GM23338 (cell line): ENCODE measurements at regions not wholly inside any gene's neighbourhood (a gene's known extent, or its start where the extent isn't known, plus 50 kb on each side); places are given as distances from the start of the nearest gene placed in this dataset.

Experiments used
- ATAC-seq: fragments of 200-7000 bp; cut with Tn5 transposase; 3 replicates; pipeline ENCODE4 v1.9.1; 2020
- DNase-seq: peaks from one replicate; pipeline ENCODE4 v3.0.0-alpha.2; 2015; ENCODE audit warnings: low spot score
- H2AFZ ChIP-seq: fragments of 200-600 bp; sonication (generic); 2 replicates; pipeline ENCODE4 v1.8.0; 2016; ENCODE audit warnings: antibody characterized with exemption, mild to moderate bottlenecking, moderate library complexity
- H3F3A ChIP-seq: fragments of 200-600 bp; sonication (generic); replicated peaks from 2 replicates; pipeline ENCODE4 v1.8.0; 2017; ENCODE audit warnings: antibody characterized with exemption, mixed run types, low read depth
- H3K27ac ChIP-seq: fragments of 200-600 bp; sonication (generic); 2 replicates; pipeline ENCODE4 v1.6.1; 2016; ENCODE audit warnings: low read depth
- H3K27me3 ChIP-seq: fragments of 200-600 bp; sonication (generic); 2 replicates; pipeline ENCODE4 v1.8.0; 2016; ENCODE audit warnings: mild to moderate bottlenecking, mixed run types, moderate library complexity; ENCODE audit not compliant: insufficient read depth
- H3K36me3 ChIP-seq: fragments of 200-600 bp; sonication (generic); 2 replicates; pipeline ENCODE4 v1.8.0; 2016; ENCODE audit warnings: mild to moderate bottlenecking; ENCODE audit not compliant: insufficient read depth
- H3K4me1 ChIP-seq: fragments of 200-600 bp; sonication (generic); 2 replicates; pipeline ENCODE4 v1.8.0; 2016; ENCODE audit warnings: mild to moderate bottlenecking, moderate library complexity; ENCODE audit not compliant: insufficient read depth
- H3K4me2 ChIP-seq: fragments of 200-600 bp; sonication (generic); 2 replicates; pipeline ENCODE4 v1.7.1; 2017; ENCODE audit warnings: mixed run types
- H3K4me3 ChIP-seq: fragments of 200-600 bp; sonication (generic); 2 replicates; pipeline ENCODE4 v1.6.1; 2016; ENCODE audit warnings: mixed run types
- H3K79me2 ChIP-seq: fragments of 200-600 bp; sonication (generic); replicated peaks from 2 replicates; pipeline ENCODE4 v1.8.0; 2017; ENCODE audit warnings: mild to moderate bottlenecking; ENCODE audit not compliant: insufficient read depth
- H3K9me2 ChIP-seq: fragments of 200-600 bp; sonication (generic); 2 replicates; pipeline ENCODE4 v1.8.0; 2017; ENCODE audit not compliant: insufficient read depth
- H4K20me1 ChIP-seq: fragments of 200-600 bp; sonication (generic); replicated peaks from 2 replicates; pipeline ENCODE4 v1.8.0; 2017; ENCODE audit warnings: mild to moderate bottlenecking; ENCODE audit not compliant: insufficient read depth
- H3K27ac Mint-ChIP-seq: 2 replicates; pipeline ENCODE4 v1.8.0; 2020; ENCODE audit warnings: inconsistent platforms, mild to moderate bottlenecking, moderate library complexity, mixed read lengths
- H3K27me3 Mint-ChIP-seq: 3 replicates; pipeline ENCODE4 v1.8.0; 2022; ENCODE audit warnings: low read depth, mild to moderate bottlenecking, moderate library complexity, mixed read lengths, inconsistent platforms; ENCODE audit not compliant: insufficient read depth, poor library complexity
- H3K36me3 Mint-ChIP-seq: 3 replicates; pipeline ENCODE4 v1.8.0; 2021; ENCODE audit warnings: low read depth, mild to moderate bottlenecking, inconsistent platforms, moderate library complexity, mixed read lengths
- H3K4me1 Mint-ChIP-seq: 3 replicates; pipeline ENCODE4 v1.8.0; 2020; ENCODE audit warnings: mild to moderate bottlenecking, inconsistent platforms, mixed read lengths
- H3K4me3 Mint-ChIP-seq: 3 replicates; pipeline ENCODE4 v1.8.0; 2021; ENCODE audit warnings: moderate library complexity, mild to moderate bottlenecking, inconsistent platforms, mixed read lengths
- H3K9me3 Mint-ChIP-seq: 3 replicates; pipeline ENCODE4 v1.8.0; 2020; ENCODE audit warnings: moderate library complexity, mild to moderate bottlenecking, inconsistent platforms, mixed read lengths
- CREB1 ChIP-seq: fragments of 250-450 bp; sonication (Bioruptor Pico); IDR thresholded peaks from 2 replicates; pipeline ENCODE4 v1.5.0; 2020; ENCODE audit warnings: low read depth, mild to moderate bottlenecking, moderate library complexity
- CTCF ChIP-seq, 2 experiments: fragments of 200-600 bp in 1 of 2; sonication (generic) in 1 of 2; conservative IDR thresholded peaks; 2 replicates each; pipeline versions ENCODE4 v1.5.1 to v1.6.1; 2016 to 2017; ENCODE audit warnings: antibody characterized with exemption in 2 of 2, low read depth in 2 of 2, mild to moderate bottlenecking in 2 of 2, moderate library complexity in 1 of 2
- ETS1 ChIP-seq: IDR thresholded peaks from 2 replicates; pipeline ENCODE4 v1.6.1; 2016; ENCODE audit warnings: antibody characterized with exemption
- EZH2 ChIP-seq: fragments of 200-600 bp; sonication (generic); IDR thresholded peaks from one replicate; pipeline ENCODE4 v1.8.0; 2017; ENCODE audit warnings: antibody characterized with exemption, mild to moderate bottlenecking, low read depth; ENCODE audit not compliant: unreplicated experiment
- EZH2phosphoT487 ChIP-seq: fragments of 200-600 bp; sonication (generic); IDR thresholded peaks from one replicate; pipeline ENCODE4 v1.8.1; 2018; ENCODE audit warnings: antibody characterized with exemption; ENCODE audit not compliant: unreplicated experiment
- JUNB ChIP-seq: IDR thresholded peaks from one replicate; pipeline ENCODE4 v1.6.1; 2016; ENCODE audit warnings: antibody characterized with exemption; ENCODE audit not compliant: unreplicated experiment
- NANOG ChIP-seq: IDR thresholded peaks from 2 replicates; pipeline ENCODE4 v1.6.1; 2016; ENCODE audit warnings: antibody characterized with exemption, borderline replicate concordance
- POLR2AphosphoS5 ChIP-seq: IDR thresholded peaks from 2 replicates; pipeline ENCODE4 v1.6.1; 2016; ENCODE audit warnings: antibody characterized with exemption, low read depth
- REST ChIP-seq: IDR thresholded peaks from one replicate; pipeline ENCODE4 v1.6.1; 2018; ENCODE audit warnings: antibody characterized with exemption; ENCODE audit not compliant: unreplicated experiment
- ZNF114 ChIP-seq: fragments of 250-450 bp; sonication (Bioruptor Pico); IDR thresholded peaks from 2 replicates; pipeline ENCODE4 v1.5.0; 2020; ENCODE audit warnings: mild to moderate bottlenecking, moderate library complexity
- ZNF331 ChIP-seq: fragments of 250-450 bp; sonication (Bioruptor Pico); IDR thresholded peaks from 2 replicates; pipeline ENCODE4 v1.5.0; 2020; ENCODE audit warnings: low read depth, mild to moderate bottlenecking, moderate library complexity

- no peak for TF ChIP-seq JUNB
- no peak for TF ChIP-seq REST
- TF ChIP-seq NANOG, result no peak
These were observed 127.0 kb upstream of the RPS23 start (continued) for GRCh38 chr5:82405161-82405560.

GRCh38 chr5:82404382-82404945 is 126.3 kb upstream of the RPS23 start:
- H3K9me2 ChIP-seq, result peaks cover 6% of the 10 kb centered on the region
- H3F3A ChIP-seq, result no peaks in the 10 kb centered on the region
- H3K27me3 ChIP-seq, result no peaks in the 10 kb centered on the region
- no peak overlapping the region for H3K27ac ChIP-seq
- H2AFZ ChIP-seq, result no peak overlapping the region
- DNase-seq (no peak), ATAC-seq (no peak)
- H3K4me2 ChIP-seq, result no peak overlapping the region
- TF ChIP-seq JUNB (no peak), NANOG (no peak), POLR2AphosphoS5 (no peak), EZH2 (no peak), ZNF331 (CRISPR knock-in tag) (no peak), ETS1 (no peak), CREB1 (CRISPR knock-in tag) (no peak)
- peaks cover 37% of the 10 kb centered on the region for H3K4me1 ChIP-seq
- Mint-ChIP-seq H3K27me3 (no peaks in the 10 kb centered on the region), H3K27ac (no peak overlapping the region), H3K36me3 (peaks cover 6% of the 10 kb centered on the region; the same call in 2 of the 3 replicates), H3K4me3 (no peak overlapping the region), H3K4me1 (peaks cover 15% of the 10 kb centered on the region; the same call in 2 of the 3 replicates), H3K9me3 (peaks cover 10% of the 10 kb centered on the region)
- no peaks in the 10 kb centered on the region; the same call in 1 of the 2 replicates for H3K36me3 ChIP-seq
- H3K79me2 ChIP-seq, result no peaks in the 10 kb centered on the region
- no peak overlapping the region for H3K4me3 ChIP-seq
- no peaks in the 10 kb centered on the region for H4K20me1 ChIP-seq

- H3K9me2 ChIP-seq, result peaks cover 6% of the 10 kb centered on the region
- H3K4me3 ChIP-seq, result no peak overlapping the region
- no peak overlapping the region for H3K27ac ChIP-seq
- peaks cover 15% of the 10 kb centered on the region; the same call in 2 of the 3 replicates for H3K4me1 Mint-ChIP-seq
- H3K4me3 Mint-ChIP-seq, result no peak overlapping the region
- H3K36me3 Mint-ChIP-seq, result peaks cover 6% of the 10 kb centered on the region; the same call in 2 of the 3 replicates
- H3K27me3 ChIP-seq, result no peaks in the 10 kb centered on the region
- H3K27ac Mint-ChIP-seq, result no peak overlapping the region
- ATAC-seq (peak; percentile 31; the same call in 1 of the 3 replicates), DNase-seq (no peak)
- H3K79me2 ChIP-seq, result no peaks in the 10 kb centered on the region
- H3K4me1 ChIP-seq, result peaks cover 32% of the 10 kb centered on the region
- no peaks in the 10 kb centered on the region for H4K20me1 ChIP-seq
- no peaks in the 10 kb centered on the region; the same call in 1 of the 2 replicates for H3K36me3 ChIP-seq
- no peaks in the 10 kb centered on the region for H3K27me3 Mint-ChIP-seq
- peaks cover 10% of the 10 kb centered on the region for H3K9me3 Mint-ChIP-seq
- no peaks in the 10 kb centered on the region for H3F3A ChIP-seq
- no peak overlapping the region for H2AFZ ChIP-seq
- no peak overlapping the region for H3K4me2 ChIP-seq
- TF ChIP-seq ETS1 (no peak), ZNF331 (CRISPR knock-in tag) (no peak), ZNF114 (CRISPR knock-in tag) (no peak), EZH2phosphoT487 (no peak), CREB1 (CRISPR knock-in tag) (no peak), EZH2 (no peak), POLR2AphosphoS5 (no peak), NANOG (no peak), CTCF (conservative IDR thresholded peaks at IDR 0.05; ENCODE audit: low read depth in 2 of 2) (no peak), JUNB (no peak)
These were observed 125.6 kb upstream of the RPS23 start for GRCh38 chr5:82403724-82404123.
